ENCODE measurements at regions not wholly inside any gene's neighbourhood (a gene's known extent, or its start where the extent isn't known, plus 50 kb on each side); places are given as distances from the start of the nearest gene placed in this dataset.

- H3K4me1 ChIP-seq = no peaks in the 10 kb centered on the region
- TF ChIP-seq CTCF (IDR thresholded peaks at IDR 0.05) (no peak), POLR2A (IDR thresholded peaks at IDR 0.05) (no peak)
- no peaks in the 10 kb centered on the region for H3K27me3 ChIP-seq
- intact Hi-C loops (cut with DNase I; ENCODE audit: low total_unique reads) = no loop called here
- H3K4me3 ChIP-seq = no peak overlapping the region
- no peak for DNase-seq
- H3K9me3 ChIP-seq = no peaks in the 10 kb centered on the region
- H3K36me3 ChIP-seq = no peaks in the 10 kb centered on the region
- H3K27ac ChIP-seq = no peak overlapping the region
These were observed 133.6 kb upstream of the PRKCQ start for GRCh38 chr10:6713716-6714115.

GRCh38 chr10:6713120-6713519, 133.0 kb upstream of the PRKCQ start:
- intact Hi-C loops (cut with DNase I; ENCODE audit: low total_unique reads) = no loop called here
- H3K4me1 ChIP-seq = no peaks in the 10 kb centered on the region
- TF ChIP-seq CTCF (IDR thresholded peaks at IDR 0.05) = no peak
- no peak for TF ChIP-seq POLR2A (IDR thresholded peaks at IDR 0.05)

DNA sequence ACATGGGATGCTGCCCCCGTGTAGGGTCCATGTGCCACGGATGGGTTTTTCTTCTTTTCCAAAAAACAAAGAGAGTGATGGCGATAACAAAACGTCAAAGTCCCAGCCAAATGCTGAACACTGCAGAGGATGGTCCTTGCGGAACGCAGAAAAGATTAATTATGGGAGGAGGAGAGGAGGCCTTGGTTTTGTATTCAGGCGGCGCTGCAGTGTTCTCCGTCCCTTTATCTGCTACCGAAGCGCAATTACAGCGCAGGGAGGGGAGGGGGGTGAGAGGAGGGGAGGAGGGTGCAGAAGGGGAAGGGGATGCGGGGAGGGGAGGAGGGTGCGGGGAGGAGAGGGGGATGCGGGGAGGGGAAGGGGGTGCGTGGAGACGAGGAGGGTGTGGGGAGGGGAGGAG, 131.8 kb upstream of the PRKCQ start:
- no peaks in the 10 kb centered on the region for H3K9me3 ChIP-seq
- intact Hi-C loops (cut with DNase I; ENCODE audit: low total_unique reads) = no loop called here
- H3K4me3 ChIP-seq = no peak overlapping the region
- DNase-seq = no peak
- H3K4me1 ChIP-seq = no peaks in the 10 kb centered on the region
- peaks cover 0 to 5% of the 10 kb centered on the region in 2 donors for H3K27me3 ChIP-seq
- no peaks in the 10 kb centered on the region for H3K36me3 ChIP-seq
- no peak overlapping the region for H3K27ac ChIP-seq
- TF ChIP-seq CTCF (IDR thresholded peaks at IDR 0.05) (no peak), POLR2A (IDR thresholded peaks at IDR 0.05) (no peak)

More at GRCh38 chr10:6713120-6713519, 133.0 kb upstream of the PRKCQ start:
- DNase-seq = no peak
- Histone ChIP-seq H3K27me3 (no peaks in the 10 kb centered on the region), H3K27ac (no peak overlapping the region), H3K36me3 (no peaks in the 10 kb centered on the region), H3K9me3 (no peaks in the 10 kb centered on the region), H3K4me3 (no peak overlapping the region)

GRCh38 chr10:6711408-6711841, 131.3 kb upstream of the PRKCQ start:
- Histone ChIP-seq H3K9me3 (no peaks in the 10 kb centered on the region), H3K27ac (no peak overlapping the region), H3K27me3 (peaks cover 0 to 5% of the 10 kb centered on the region in 2 donors), H3K4me3 (no peak overlapping the region), H3K4me1 (no peaks in the 10 kb centered on the region), H3K36me3 (no peaks in the 10 kb centered on the region)
- intact Hi-C loops (cut with DNase I; ENCODE audit: low total_unique reads) = no loop called here
- TF ChIP-seq POLR2A (IDR thresholded peaks at IDR 0.05) (no peak), CTCF (IDR thresholded peaks at IDR 0.05) (no peak)
- DNase-seq = no peak

GRCh38 chr10:6707352-6707751, 127.3 kb upstream of the PRKCQ start:
- peaks cover 0 to 5% of the 10 kb centered on the region in 2 donors for H3K27me3 ChIP-seq
- intact Hi-C loops (cut with DNase I; ENCODE audit: low total_unique reads) = no loop called here
- no peaks in the 10 kb centered on the region for H3K9me3 ChIP-seq
- H3K36me3 ChIP-seq = no peaks in the 10 kb centered on the region
- TF ChIP-seq CTCF (IDR thresholded peaks at IDR 0.05) = no peak
- TF ChIP-seq POLR2A (IDR thresholded peaks at IDR 0.05) = no peak
- H3K27ac ChIP-seq = no peak overlapping the region
- no peaks in the 10 kb centered on the region for H3K4me1 ChIP-seq
- no peak overlapping the region for H3K4me3 ChIP-seq
- no peak for DNase-seq
